Fibroblast of skin of back (primary cell): ENCODE measurements at regions not wholly inside any gene's neighbourhood (a gene's known extent, or its start where the extent isn't known, plus 50 kb on each side); places are given as distances from the start of the nearest gene placed in this dataset.
A peak's percentile ranks its signal among the peaks of the same experiment; 100 is the strongest.

ENCODE experiments used
- DNase-seq: peaks from one replicate; pipeline ENCODE4 v3.0.0-alpha.2; 2013

DNA sequence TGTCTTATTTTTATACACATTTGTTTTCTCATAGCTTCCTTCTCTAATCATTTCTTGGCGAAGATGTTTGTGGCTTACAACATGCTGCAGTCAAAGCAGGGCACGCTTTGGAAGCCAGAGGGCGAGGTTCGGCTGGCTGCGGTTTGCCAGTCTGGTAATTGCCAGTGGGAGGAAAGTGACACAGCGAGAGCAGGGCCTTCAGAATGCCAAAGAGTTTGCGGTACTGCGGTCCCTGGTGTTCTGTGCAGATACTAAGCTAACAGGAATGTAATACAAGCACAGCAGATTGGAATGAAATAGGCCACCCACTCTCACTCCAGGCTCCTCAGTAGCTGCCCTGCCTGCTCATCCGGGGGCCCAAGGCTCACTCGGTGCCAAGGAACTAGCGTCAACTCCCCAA, 58.7 kb upstream of the TGM3 start:
- DNase-seq, result peak; percentile 98

DNA sequence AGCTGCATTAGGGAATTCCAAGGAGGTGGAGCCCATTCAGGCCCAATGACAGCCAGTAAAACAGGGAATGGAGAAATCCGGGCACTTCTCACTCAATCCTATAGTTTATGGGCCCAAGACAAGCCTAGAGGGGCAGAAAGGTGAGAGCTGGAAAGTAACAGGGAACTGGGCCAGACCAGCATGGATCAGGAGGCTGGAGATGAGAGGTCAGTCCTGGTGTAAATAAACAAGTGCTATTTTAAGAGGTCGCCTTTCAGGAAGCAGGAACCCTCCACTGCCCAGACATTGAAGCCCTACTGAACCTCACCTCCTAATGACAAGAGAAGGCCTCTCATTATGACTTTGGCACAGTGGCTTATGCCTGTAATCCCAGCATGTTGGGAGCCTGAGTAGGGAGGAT, 57.2 kb upstream of the TGM3 start:
- no peak for DNase-seq

DNA sequence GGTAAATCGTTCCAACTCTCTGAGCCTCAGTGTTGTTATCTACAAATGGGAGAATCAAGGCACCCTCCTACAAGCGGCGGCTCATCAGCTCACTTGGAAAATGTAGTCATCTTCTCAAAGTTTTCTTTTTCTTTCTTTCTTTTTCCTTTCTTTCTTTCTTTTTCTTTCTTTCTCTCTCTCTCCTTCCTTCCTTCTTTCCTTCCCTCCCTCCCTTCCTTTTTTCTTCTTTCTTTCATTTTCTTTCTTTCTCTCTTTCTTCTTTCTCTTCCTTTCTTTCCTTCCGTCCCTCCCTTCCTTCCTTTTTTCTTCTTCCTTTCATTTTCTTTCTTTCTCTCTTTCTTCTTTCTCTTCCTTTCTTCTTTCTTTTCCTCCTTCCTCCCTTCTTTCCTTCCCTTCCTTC, 55.0 kb upstream of the TGM3 start:
- DNase-seq, result no peak

DNA sequence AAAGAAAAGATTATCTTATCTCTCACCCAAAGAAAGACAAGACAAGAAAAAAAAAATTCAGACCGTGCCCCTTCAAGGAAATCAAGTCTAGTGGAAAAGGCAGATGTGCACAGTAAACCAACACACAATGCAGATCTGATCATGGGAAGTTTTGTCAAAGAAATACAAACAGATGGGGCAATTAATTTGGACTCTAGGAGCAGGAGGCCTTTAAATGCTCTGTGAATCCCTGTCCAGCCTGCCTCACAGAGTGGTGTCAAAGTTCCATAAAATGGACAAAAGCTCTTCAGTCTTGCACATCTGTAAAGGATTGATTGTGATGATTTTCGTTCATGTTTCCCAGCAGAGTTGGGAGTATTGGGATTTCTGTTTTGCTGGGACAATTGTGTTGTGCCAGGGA, 53.1 kb upstream of the TGM3 start:
- DNase-seq, result no peak

DNA sequence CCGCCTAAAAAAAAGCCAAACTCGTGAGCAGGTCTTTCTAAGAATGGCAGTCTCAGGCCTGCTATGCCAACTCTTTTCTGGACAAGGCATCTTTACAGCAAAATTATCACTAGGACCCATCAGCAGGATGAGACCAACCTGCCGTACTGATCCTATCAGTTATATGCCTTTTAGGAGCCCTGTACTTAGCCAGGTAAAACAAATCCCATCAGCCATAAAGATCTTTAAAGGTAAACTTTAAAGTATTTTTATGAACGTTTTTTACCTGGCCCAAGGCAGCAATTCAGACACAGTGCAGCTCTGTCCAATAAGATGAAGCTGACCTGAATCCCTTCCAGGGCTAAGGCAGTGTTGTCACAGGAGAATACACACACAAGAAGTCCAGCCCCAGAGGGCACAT, 51.3 kb upstream of the TGM3 start:
- no peak for DNase-seq

DNA sequence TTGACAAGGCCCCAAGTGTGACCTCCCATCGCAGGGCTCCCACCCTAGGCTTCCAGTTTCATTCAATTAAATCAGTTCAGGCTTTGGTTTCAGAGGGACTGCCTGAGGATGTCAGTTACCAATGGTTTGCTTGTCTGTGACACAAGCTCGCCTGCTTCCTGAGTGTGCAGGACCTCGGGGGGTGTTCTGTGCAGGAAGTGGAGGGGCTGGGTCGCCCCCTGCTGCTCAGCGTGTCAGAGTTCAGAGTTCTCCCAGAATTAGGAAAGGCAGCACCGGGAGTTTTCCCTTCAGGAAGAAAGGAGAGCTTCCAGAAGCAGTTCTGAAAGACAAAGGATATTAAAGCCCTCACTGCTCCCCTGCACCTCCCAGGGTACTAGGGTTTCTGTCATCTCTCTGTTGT, 50.8 kb upstream of the TGM3 start:
- no peak for DNase-seq

DNA sequence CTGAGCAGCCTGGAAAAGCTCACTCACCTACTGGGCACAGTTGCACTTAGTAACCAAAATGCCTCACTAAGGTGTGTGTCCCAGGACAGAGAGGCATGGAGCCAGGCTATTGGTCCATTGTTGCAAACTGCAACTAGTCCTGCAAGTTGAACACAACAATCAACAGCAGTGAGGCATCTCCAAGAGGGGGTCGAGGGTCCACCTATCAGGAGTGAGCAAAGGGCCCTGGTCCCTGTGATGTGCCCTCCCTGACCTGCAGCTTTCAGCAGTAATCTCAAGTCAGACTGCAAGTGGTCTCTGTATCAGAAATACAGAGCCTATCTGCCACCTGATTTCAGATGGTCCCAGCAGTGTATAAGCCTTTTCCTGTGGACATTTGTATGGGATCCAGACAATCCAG, 50.2 kb upstream of the TGM3 start:
- no peak for DNase-seq
